Calu3 (cell line): ENCODE measurements at regions not wholly inside any gene's neighbourhood (a gene's known extent, or its start where the extent isn't known, plus 50 kb on each side); places are given as distances from the start of the nearest gene placed in this dataset.

Source experiments
- BruUV-seq: library from RNA; stranded (reverse); fragments of 400-500 nt; replicated peaks from 2 replicates; lab custom pipeline; 2021; lab: Mats Ljungman, UMichigan
- CTCF ChIA-PET: fragments of 300-600 bp; sonication (Branson Sonifier 250); formaldehyde crosslinking; loops from one replicate; lab custom pipeline; 2022; ENCODE audit warnings: antibody characterized with exemption; lab: Charles Lee
- DNase-seq: peaks from one replicate; pipeline ENCODE4 v3.0.0; 2022
- H3K27ac Mint-ChIP-seq: one replicate; pipeline ENCODE4 v1.8.0; 2022; ENCODE audit warnings: mixed read lengths; ENCODE audit not compliant: unreplicated experiment
- H3K27me3 Mint-ChIP-seq: one replicate; pipeline ENCODE4 v1.8.0; 2022; ENCODE audit warnings: mixed read lengths; ENCODE audit not compliant: unreplicated experiment
- H3K36me3 Mint-ChIP-seq: one replicate; pipeline ENCODE4 v1.8.0; 2022; ENCODE audit warnings: mild to moderate bottlenecking, moderate library complexity, mixed read lengths; ENCODE audit not compliant: insufficient read depth, unreplicated experiment
- H3K4me1 Mint-ChIP-seq: one replicate; pipeline ENCODE4 v1.8.0; 2022; ENCODE audit warnings: mild to moderate bottlenecking, low read depth, mixed read lengths; ENCODE audit not compliant: unreplicated experiment
- H3K4me3 Mint-ChIP-seq: one replicate; pipeline ENCODE4 v1.8.0; 2022; ENCODE audit warnings: mild to moderate bottlenecking, low read depth, moderate library complexity, mixed read lengths; ENCODE audit not compliant: unreplicated experiment
- H3K9me3 Mint-ChIP-seq: one replicate; pipeline ENCODE4 v1.8.0; 2022; ENCODE audit warnings: low read depth, mixed read lengths; ENCODE audit not compliant: unreplicated experiment
- intact Hi-C: fragments of 100-400 bp; cut with micrococcal nuclease; formaldehyde crosslinking; loops from one replicate; pipeline ENCODE4 v1.10.0; 2022; ENCODE audit not compliant: unreplicated experiment
- TF ChIP-seq, protein P1 (sequence below): fragments of 200-600 bp; IDR thresholded peaks from one replicate; pipeline ENCODE4 v1.8.0; 2022; ENCODE audit warnings: antibody characterized with exemption; ENCODE audit not compliant: unreplicated experiment

DNA sequence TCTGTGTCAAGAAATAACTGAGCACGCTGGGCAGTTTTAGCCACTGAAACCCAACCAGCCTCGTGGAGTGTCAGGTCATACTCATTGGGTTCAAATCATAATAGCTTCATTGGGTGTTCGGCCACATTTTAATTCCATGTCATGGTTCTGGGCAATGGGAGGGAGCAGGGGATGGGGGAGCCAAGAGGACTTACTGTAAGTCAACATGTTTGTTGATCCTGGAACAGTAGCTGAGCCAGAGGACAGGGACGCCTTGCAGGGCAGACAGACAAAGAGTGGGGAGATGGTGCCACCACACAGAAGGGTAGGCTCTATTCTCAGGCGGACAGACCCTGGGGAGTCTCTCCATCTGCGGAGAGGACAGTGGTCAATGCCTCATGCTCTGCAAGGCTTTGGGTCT lies 161.1 kb downstream of the ZBTB18 start:
- H3K4me3 Mint-ChIP-seq, result no peak overlapping the region
- TF ChIP-seq, protein P1, sequence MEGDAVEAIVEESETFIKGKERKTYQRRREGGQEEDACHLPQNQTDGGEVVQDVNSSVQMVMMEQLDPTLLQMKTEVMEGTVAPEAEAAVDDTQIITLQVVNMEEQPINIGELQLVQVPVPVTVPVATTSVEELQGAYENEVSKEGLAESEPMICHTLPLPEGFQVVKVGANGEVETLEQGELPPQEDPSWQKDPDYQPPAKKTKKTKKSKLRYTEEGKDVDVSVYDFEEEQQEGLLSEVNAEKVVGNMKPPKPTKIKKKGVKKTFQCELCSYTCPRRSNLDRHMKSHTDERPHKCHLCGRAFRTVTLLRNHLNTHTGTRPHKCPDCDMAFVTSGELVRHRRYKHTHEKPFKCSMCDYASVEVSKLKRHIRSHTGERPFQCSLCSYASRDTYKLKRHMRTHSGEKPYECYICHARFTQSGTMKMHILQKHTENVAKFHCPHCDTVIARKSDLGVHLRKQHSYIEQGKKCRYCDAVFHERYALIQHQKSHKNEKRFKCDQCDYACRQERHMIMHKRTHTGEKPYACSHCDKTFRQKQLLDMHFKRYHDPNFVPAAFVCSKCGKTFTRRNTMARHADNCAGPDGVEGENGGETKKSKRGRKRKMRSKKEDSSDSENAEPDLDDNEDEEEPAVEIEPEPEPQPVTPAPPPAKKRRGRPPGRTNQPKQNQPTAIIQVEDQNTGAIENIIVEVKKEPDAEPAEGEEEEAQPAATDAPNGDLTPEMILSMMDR, result no peak
- CTCF ChIA-PET, result no interaction called here
- no peaks in the 10 kb centered on the region for H3K27me3 Mint-ChIP-seq
- H3K27ac Mint-ChIP-seq, result no peak overlapping the region
- peaks cover 10% of the 10 kb centered on the region for H3K36me3 Mint-ChIP-seq
- DNase-seq, result no peak
- BruUV-seq, result no TSS peak
- peaks cover 24% of the 10 kb centered on the region for H3K4me1 Mint-ChIP-seq
- intact Hi-C loops, result loop anchor here (5.0 kb wide), 1 partner anchor 165 kb away; no protein-coding TSS in a partner anchor
- H3K9me3 Mint-ChIP-seq, result peaks cover 4% of the 10 kb centered on the region

DNA sequence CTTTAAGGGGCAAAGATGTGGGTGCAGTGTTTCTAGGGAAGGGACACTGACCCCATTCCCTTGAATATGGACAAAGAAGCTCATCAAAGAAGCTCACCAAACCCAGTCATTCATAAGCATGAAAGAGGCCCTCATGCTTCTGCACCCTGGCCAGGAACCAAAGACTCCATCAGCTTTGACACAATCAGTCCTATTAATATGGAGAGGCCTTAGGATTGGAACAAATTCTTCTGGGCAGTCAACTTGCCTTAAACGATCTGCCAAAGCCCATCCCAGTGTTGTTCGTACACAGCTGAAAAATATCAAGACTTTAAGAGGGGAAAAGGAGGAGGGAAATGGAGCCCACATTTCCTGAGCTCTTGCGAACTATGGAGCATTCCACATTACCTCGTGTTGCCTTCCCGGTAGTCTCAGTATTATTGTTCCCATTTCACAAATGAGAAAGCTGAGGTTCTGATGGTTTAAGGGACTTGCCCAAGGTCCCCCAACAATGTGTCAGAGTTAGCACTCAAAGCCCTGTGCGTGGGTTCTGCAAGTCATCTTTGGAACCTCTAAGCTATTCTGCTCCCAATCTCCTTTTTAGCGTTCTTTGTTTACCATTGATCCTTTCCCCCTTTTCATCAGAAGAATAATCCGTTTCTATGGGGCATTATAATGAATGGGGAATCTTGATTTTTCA lies 161.9 kb downstream of the ZBTB18 start:
- peaks cover 10% of the 10 kb centered on the region for H3K36me3 Mint-ChIP-seq
- intact Hi-C loops, result loop anchor here (5.0 kb wide), 1 partner anchor 166 kb away; no protein-coding TSS in a partner anchor
- H3K4me1 Mint-ChIP-seq, result peaks cover 29% of the 10 kb centered on the region
- no peak overlapping the region for H3K4me3 Mint-ChIP-seq
- BruUV-seq, result no TSS peak
- no peak for DNase-seq
- H3K27ac Mint-ChIP-seq, result no peak overlapping the region
- H3K27me3 Mint-ChIP-seq, result no peaks in the 10 kb centered on the region
- CTCF ChIA-PET, result interaction anchor here (0.7 kb wide), 1 partner anchor 57 kb away, joined by 3 read pairs; no protein-coding TSS in a partner anchor
- peaks cover 4% of the 10 kb centered on the region for H3K9me3 Mint-ChIP-seq
- TF ChIP-seq, protein P1, result no peak

DNA sequence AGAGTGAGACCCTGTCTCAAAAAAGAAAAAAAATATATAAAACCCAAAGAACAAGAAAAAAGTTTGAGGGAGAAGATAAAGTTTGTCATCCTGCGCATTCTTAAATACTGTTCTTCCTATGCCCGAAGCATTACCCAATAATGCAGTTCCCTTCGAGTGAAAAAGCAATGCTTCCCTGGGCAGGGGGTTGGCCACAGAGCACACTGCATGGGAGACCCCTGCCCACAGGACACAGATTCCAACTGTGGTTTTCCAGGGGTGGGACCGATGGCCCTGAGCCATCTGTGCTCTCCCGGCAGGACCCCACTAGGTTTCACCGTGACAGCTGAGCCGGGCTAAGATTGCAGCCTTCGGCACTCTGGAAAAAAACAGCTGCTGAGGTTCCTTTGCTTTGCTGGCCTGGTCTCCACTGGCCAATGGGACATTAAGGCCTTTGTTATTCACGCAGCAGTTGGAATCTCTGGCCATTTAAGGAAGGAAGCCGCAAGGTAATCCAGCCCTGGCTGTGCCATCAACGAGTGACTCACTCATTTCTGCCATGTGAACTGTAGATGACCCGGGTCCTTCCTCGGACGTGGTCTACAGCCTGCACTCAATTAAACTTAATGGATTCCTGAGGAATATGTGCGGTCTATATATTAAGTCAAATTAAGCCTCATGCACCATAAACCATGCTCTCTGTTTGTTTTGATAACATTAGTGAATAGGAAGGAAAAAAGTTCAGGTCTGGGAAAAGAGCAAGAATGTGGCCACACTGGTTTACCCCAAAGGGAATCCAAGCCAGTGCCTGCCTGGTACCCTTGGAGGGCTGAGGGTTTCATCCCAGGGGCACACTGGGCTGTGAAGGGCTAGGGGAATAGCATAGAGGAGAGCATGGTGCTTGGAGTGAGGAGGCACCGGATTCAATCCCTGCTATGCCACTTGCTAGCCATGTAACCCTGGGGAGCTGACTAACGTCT lies 163.2 kb downstream of the ZBTB18 start:
- Mint-ChIP-seq H3K4me1 (peaks cover 29% of the 10 kb centered on the region), H3K4me3 (peak overlapping the region; percentile 25), H3K27me3 (no peaks in the 10 kb centered on the region), H3K9me3 (no peaks in the 10 kb centered on the region), H3K27ac (peak overlapping the region; percentile 86), H3K36me3 (peaks cover 10% of the 10 kb centered on the region)
- CTCF ChIA-PET, result no interaction called here
- BruUV-seq, result TSS peak; percentile 90
- TF ChIP-seq, protein P1, result no peak
- intact Hi-C loops, result loop anchor here (1.0 to 5.0 kb wide), 2 partner anchors 50 to 167 kb away; no protein-coding TSS in a partner anchor
- DNase-seq, result peak; percentile 85

DNA sequence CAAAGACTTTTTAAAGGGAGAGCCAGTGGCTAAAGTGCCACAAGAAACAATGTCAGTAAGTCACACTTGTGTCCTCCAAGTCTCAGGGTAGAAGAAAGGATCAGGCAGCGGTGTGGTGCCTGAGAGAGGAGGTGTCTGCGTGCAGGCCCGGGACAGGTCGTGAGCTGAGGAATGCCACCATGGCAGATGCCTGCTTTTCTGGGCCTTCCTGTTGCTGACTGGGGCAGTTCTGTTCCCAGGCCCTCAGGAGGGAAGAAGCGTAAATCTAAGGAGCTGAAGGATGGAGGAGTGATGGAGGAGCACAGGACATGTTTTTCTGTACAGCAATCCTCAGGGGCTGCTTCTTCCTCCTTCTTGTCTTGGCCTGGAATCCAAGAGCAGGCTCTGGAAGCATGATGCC lies 165.8 kb downstream of the ZBTB18 start:
- intact Hi-C loops, result no loop called here
- Mint-ChIP-seq H3K27ac (no peak overlapping the region), H3K4me1 (peaks cover 29% of the 10 kb centered on the region), H3K27me3 (no peaks in the 10 kb centered on the region), H3K36me3 (peaks cover 10% of the 10 kb centered on the region), H3K4me3 (no peak overlapping the region), H3K9me3 (no peaks in the 10 kb centered on the region)
- CTCF ChIA-PET, result no interaction called here
- BruUV-seq, result no TSS peak
- no peak for DNase-seq
- TF ChIP-seq, protein P1, result no peak
